Dermis blood vessel endothelial cell (primary cell): ENCODE measurements at regions not wholly inside any gene's neighbourhood (a gene's known extent, or its start where the extent isn't known, plus 50 kb on each side); places are given as distances from the start of the nearest gene placed in this dataset.
"Not testable (repeated sequence)": the region's sequence is repeated elsewhere in the genome, so short reads cannot be mapped to it uniquely, and the experiment has no call there.

Experiments
- DNase-seq: peaks from one replicate; pipeline ENCODE4 v3.0.0; 2010

DNA sequence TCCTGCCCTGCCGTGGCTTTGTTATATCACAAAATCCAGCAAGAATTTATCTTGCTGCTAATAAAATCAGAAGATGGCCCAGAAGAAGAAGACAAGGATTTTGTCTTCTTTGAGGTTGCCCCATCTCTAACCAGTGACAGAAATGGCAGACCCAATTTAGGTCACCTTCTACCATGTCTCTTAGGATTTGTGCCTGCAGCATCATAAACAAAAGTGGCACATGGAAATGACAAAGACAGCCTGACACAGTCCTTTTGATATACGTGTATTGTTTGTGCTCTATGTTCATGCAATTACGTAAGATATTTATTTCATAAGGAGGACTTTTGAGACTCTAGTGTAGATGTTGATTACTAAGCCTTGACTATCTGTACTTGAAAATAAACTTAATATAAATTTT, 135.9 kb upstream of the TMTC4 start:
- no peak for DNase-seq

DNA sequence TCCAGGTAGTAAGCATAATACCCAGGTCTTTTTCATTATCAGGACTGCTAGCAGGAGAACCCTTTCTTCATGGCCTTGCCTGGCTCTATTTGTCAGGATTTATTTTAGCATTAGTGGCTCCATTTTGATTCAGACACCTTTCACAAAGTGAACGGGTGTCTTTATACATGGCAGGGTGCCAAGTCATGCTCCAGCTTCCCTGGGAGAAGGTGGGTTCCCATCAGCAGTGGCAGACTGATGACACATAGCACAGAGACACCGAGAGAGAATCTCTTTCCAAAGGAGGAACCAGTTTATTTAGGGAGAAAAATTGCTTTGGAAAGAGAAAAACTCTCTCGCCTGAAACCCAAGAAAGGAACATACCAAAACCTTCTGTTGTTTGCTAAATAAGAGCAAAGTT, 135.3 kb upstream of the TMTC4 start:
- DNase-seq, result no peak

- DNase-seq, result no peak
Measured at GRCh38 chr13:100809129-100809390, 134.5 kb upstream of the TMTC4 start.

DNA sequence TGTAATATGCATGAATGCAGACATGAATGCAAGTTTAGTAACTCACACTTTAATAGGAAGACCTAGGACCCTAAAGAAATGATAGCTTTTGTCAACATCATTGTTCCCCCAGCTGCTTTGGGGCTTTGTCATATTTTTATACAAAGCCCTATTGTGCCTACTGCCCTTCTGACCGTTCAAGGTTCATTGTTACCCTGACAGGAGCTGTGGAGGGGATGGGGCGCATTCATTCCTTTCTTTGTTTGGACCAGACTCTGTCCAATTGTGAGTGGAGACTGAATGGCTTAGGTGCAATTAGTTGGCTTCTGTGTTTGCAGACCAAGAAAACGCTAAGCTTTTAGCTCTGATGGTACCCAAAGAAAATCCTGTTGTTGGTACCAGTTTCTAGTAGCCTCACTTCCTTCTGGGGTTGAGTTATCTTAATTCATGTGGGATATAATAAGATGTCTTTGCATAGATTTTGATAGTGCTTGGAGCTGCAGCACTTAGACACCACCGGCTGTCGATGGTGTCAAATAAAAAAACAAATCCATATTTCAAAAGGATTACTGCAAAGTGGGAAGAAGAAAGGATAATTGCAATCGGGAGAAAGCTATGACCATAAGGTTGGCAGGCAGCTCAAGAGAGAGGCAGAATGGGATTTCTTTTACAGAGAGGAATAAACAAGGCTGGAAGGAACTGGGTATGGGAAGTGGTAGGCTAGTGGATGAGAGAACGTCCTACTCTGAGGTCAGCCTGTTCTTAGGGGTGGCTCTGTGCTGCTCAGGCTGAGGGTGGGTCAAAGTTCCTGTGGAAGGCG, 133.9 kb upstream of the TMTC4 start:
- DNase-seq, result no peak

- no peak for DNase-seq
Measured at GRCh38 chr13:100803091-100803490, 128.5 kb upstream of the TMTC4 start.

- DNase-seq, result no peak
Measured at GRCh38 chr13:100800283-100800875, 125.8 kb upstream of the TMTC4 start.

DNA sequence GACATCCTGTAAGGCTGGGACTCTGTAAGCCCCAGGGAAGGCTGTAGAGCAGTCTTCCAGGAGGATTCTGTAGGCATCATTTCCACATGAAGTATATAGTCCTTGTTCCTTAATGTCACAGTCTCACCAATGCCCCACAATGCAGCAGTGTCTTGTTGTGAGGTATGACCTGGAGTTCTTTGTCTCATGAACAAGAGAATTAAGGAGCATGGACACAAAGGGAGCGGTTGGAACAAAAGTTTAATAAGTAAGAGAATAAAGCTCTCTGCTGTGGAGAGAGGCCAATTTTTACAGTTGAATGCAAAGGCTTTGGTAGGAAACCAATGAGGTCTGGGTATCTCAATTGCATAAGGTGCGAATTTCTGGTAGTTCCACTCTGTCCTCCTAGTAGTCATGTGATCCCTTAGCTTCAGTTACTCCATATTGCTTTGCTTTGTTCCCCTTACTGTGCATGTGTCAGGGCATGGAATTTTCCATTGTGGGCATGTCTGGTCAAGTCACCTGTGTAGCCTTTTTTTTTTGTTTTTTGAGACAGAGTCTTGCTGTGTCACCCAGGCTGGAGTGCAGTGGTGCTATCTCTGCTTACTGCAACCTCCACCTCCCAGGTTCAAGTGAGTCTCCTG, 124.3 kb upstream of the TMTC4 start:
- DNase-seq, result no peak

DNA sequence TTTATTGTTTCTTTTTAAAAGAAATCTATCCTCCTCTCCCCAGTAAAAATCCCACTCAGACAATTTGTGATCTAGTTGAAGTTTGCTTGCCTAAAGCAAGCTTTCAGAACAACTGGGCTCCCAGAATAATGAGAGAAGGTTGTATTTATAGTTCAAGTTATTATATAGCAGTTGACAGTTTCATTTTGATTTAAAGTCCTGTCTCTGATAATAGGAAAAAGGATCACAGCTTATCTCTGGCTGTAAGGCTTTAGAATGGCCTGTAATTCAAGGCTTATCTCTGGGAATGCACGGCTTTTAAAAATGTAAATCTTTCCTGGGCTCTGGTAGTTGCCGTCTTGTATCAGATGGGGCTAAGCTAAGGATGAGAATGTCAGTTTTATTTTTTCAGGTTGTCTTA, 123.3 kb upstream of the TMTC4 start:
- no peak for DNase-seq

- DNase-seq, result no peak
Measured at GRCh38 chr13:100796463-100796862, 121.9 kb upstream of the TMTC4 start.

GRCh38 chr13:100794575-100794974, 120.0 kb upstream of the TMTC4 start:
- no peak for DNase-seq

DNA sequence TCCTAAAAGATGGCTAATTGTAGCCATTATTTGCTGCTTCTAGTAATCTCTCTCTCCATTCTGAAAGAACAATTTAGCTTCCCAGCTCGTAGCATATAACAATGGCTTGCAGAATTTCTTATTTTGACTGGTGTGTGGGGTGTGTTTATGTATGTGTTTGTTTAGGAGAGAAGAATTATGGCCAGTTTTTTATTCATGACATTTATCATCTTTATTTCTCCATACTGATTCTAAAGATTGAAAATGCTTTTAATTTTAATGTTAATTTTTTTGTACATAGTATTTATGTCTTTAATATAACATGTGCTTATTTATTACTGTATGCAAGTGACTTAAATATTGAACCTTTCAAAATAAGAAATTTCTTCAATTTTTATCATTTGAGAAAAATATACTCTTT, 115.8 kb upstream of the TMTC4 start:
- DNase-seq, result no peak

DNA sequence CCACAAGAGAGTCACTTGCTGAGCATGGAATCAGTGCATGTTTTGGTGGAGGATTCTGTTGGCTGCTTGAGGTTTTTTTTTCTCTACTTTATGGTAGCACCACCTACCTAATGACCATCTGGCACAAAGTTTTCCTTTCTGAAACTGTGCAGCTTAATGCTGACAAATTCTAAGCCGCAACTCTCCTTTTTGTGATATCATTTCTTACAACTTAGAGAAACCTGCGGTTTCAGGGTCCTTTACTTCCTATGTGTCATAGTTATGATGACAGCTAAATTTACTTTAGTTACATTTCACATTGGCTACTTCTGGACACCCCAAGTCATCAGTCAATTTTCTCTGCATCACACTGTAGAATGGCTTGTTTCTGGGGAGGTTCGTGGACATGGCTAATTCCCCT, 115.4 kb upstream of the TMTC4 start:
- no peak for DNase-seq

- peak; percentile 7 for DNase-seq
Measured at GRCh38 chr13:100789481-100789880, 114.9 kb upstream of the TMTC4 start.

- DNase-seq, result no peak
Measured at GRCh38 chr13:100789025-100789424, 114.4 kb upstream of the TMTC4 start.

DNA sequence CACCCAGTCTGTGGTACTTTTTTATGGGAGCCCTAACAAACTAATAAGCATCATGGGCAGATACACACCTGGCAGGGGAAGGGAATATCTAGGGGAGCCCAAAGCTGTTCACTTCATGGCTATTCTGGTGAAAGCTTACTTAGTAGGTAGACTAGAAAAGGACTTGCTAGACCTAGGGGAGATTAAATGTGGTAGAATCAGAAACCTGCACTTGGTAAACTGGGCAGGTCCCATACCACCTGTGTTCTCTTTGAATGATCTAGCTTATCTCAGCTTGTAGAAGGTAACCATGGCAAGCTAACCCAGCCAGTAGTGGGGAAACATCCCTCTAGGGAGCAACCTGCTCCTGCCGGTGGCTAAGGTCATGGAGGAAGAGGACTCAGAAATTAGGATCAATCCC, 113.9 kb upstream of the TMTC4 start:
- DNase-seq, result no peak

DNA sequence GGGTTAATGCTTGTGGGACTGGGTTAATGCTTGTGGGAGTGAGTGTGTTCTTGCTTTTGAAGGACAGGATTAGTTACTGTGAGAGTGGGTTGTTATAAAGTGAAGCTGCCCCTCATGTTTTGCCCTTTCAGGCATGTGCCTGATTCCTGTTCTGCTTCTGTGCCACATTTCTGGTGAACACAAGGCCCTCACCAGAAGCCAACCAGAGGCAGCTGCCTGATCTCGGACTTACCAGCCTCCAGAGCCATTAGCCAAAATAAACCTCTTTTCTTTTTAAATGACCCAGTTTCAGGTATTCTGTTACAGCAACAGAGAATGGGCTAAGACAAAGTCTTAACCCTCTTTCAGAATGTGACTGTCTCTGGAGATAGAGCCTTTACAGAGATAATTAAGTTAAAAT, 113.3 kb upstream of the TMTC4 start:
- DNase-seq, result no peak

GRCh38 chr13:100776686-100777085, 102.1 kb upstream of the TMTC4 start:
- DNase-seq, result not testable (repeated sequence)

GRCh38 chr13:100773923-100774663, 99.5 kb upstream of the TMTC4 start:
- no peak for DNase-seq

GRCh38 chr13:100773429-100773828, 98.8 kb upstream of the TMTC4 start:
- no peak for DNase-seq

DNA sequence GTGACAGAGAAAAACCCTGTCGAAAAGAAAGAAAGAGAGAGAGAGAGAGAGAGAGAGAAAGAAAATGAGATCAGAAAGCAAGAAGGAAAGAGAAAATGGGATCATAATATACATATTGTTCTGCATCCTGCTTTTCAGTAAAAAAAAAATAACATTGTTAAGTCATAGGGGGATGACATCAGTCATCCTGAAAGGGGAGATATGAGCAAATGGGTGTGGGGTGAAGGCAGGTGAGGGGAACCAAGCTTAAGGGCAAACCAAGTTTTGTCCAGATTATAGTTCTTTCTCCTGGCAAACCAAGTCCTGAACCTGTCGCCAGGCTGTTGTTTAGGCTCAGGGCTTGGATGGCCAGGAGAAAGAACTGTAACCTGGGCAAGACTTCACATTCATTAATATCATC, 92.6 kb upstream of the TMTC4 start:
- no peak for DNase-seq

DNA sequence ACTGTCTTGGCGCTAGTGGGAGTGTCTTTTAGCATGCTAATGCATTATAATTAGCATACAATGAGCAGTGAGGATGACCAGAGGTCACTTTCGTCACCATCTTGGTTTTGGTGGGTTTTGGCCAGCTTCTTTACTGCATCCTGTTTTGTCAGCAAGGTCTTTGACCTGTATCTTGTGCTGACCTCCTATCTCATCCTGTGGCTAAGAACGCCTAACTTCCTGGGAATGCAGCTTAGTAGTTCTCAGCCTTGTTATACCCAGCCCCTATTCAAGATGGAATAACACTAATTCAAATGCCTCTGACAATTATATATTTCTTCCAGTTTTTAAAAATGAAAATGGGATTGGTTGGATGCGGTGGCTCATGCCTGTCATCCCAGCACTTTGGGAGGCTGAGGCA, 92.0 kb upstream of the TMTC4 start:
- DNase-seq, result peak; percentile 30

- no peak for DNase-seq
Measured at GRCh38 chr13:100764937-100765336, 90.3 kb upstream of the TMTC4 start.

DNA sequence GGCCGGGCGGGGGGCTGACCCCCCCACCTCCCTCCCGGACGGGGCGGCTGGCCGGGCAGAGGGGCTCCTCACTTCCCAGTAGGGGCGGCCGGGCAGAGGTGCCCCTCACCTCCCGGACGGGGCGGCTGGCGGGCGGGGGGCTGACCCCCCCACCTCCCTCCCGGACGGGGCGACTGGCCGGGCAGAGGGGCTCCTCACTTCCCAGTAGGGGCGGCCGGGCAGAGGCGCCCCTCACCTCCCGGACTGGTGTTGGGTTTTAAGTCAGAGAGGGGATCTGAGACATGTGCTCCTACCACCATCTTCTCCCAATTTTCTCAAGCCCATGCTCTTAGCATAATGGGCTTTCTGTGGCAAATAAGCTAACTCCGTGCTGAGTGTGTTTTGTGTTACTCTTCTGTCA, 87.5 kb upstream of the TMTC4 start:
- DNase-seq, result not testable (repeated sequence)

DNA sequence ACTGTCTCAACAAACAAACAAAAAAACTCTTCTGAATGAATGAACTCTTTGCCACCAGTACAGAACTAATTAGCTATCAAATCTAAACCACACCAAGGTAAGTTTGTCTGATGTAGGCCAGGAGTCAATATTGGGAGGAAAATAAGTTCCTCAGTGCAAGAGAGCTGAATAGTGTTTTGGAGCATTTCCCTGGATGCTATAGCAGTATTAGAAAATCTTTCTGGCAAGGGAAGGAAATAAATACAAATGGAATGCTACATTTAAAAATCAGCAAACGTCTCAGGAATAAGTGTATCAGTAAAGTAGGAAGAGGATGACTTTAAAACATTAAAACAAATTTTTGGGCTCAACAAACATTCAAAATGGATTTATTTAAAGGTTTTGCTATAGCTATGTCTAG, 81.3 kb upstream of the TMTC4 start:
- no peak for DNase-seq
